Astrocyte (in vitro differentiated cells and primary cell): ENCODE measurements at regions not wholly inside any gene's neighbourhood (a gene's known extent, or its start where the extent isn't known, plus 50 kb on each side); places are given as distances from the start of the nearest gene placed in this dataset.

Source experiments
- DNase-seq: peaks from one replicate; pipeline ENCODE4 v3.0.0-alpha.2; 2010; ENCODE audit warnings: low read depth
- FAIRE-seq: peaks from 2 replicates; lab custom pipeline; 2011; peaks lifted over from hg19 to GRCh38; lab: Jason Lieb, UNC
- H2AFZ ChIP-seq: 2 replicates; pipeline ENCODE4 v1.6.0; 2012; ENCODE audit warnings: low read depth, low read length, inconsistent platforms
- H3K27ac ChIP-seq: 2 replicates; pipeline ENCODE4 v1.5.1; 2011; ENCODE audit warnings: low read depth, low read length, inconsistent platforms
- H3K27me3 ChIP-seq: 2 replicates; pipeline ENCODE4 v1.6.0; 2011; ENCODE audit warnings: low read length, inconsistent platforms; ENCODE audit not compliant: insufficient read depth
- H3K36me3 ChIP-seq: 2 replicates; pipeline ENCODE4 v1.5.1; 2011; ENCODE audit warnings: low read length, inconsistent platforms; ENCODE audit not compliant: insufficient read depth
- H3K4me1 ChIP-seq: 2 replicates; pipeline ENCODE4 v1.5.1; 2011; ENCODE audit warnings: low read length, inconsistent platforms; ENCODE audit not compliant: insufficient read depth
- H3K4me2 ChIP-seq: 2 replicates; pipeline ENCODE4 v1.6.0; 2012; ENCODE audit warnings: low read length, inconsistent platforms
- H3K4me3 ChIP-seq: 2 replicates; pipeline ENCODE4 v1.5.1; 2011; ENCODE audit warnings: low read depth, mild to moderate bottlenecking, low read length, inconsistent platforms; ENCODE audit not compliant: insufficient read depth
- H3K79me2 ChIP-seq: 2 replicates; pipeline ENCODE4 v1.6.0; 2012; ENCODE audit warnings: mild to moderate bottlenecking, low read length, inconsistent platforms; ENCODE audit not compliant: insufficient read depth
- H3K9ac ChIP-seq: 2 replicates; pipeline ENCODE4 v1.6.0; 2012; ENCODE audit warnings: mild to moderate bottlenecking, low read length, inconsistent platforms
- H3K9me3 ChIP-seq: 2 replicates; pipeline ENCODE4 v1.5.1; 2012; ENCODE audit warnings: low read depth, mild to moderate bottlenecking, low read length, inconsistent platforms; ENCODE audit not compliant: insufficient read depth
- H4K20me1 ChIP-seq: 2 replicates; pipeline ENCODE4 v1.6.0; 2012; ENCODE audit warnings: low read length, inconsistent platforms; ENCODE audit not compliant: insufficient read depth
- H3K27ac Mint-ChIP-seq: one replicate; pipeline ENCODE4 v1.8.0; 2021; ENCODE audit warnings: mild to moderate bottlenecking, mixed read lengths; ENCODE audit not compliant: unreplicated experiment
- H3K27me3 Mint-ChIP-seq: one replicate; pipeline ENCODE4 v1.8.0; 2021; ENCODE audit warnings: low read depth, mixed read lengths; ENCODE audit not compliant: unreplicated experiment
- H3K36me3 Mint-ChIP-seq: one replicate; pipeline ENCODE4 v1.8.0; 2021; ENCODE audit warnings: low read depth, mixed read lengths; ENCODE audit not compliant: unreplicated experiment
- H3K4me1 Mint-ChIP-seq: one replicate; pipeline ENCODE4 v1.8.0; 2021; ENCODE audit warnings: low read depth, mixed read lengths; ENCODE audit not compliant: unreplicated experiment
- H3K4me3 Mint-ChIP-seq: one replicate; pipeline ENCODE4 v1.8.0; 2021; ENCODE audit warnings: mild to moderate bottlenecking, moderate library complexity, mixed read lengths; ENCODE audit not compliant: unreplicated experiment
- H3K9me3 Mint-ChIP-seq: one replicate; pipeline ENCODE4 v1.8.0; 2021; ENCODE audit warnings: mild to moderate bottlenecking, mixed read lengths; ENCODE audit not compliant: unreplicated experiment
- CTCF ChIP-seq: IDR thresholded peaks from 2 replicates; pipeline ENCODE4 v1.5.1; 2011; ENCODE audit warnings: low read depth, mild to moderate bottlenecking, inconsistent platforms, low read length, moderate library complexity; ENCODE audit not compliant: insufficient read depth
- EZH2 ChIP-seq: IDR thresholded peaks from 2 replicates; pipeline ENCODE4 v1.6.1; 2012; ENCODE audit warnings: mild to moderate bottlenecking, low read length, inconsistent platforms; ENCODE audit not compliant: insufficient read depth

- Histone ChIP-seq H2AFZ (no peak overlapping the region), H3K4me1 (no peaks in the 10 kb centered on the region), H3K4me3 (no peak overlapping the region), H3K4me2 (no peak overlapping the region), H3K27ac (no peak overlapping the region), H3K79me2 (no peaks in the 10 kb centered on the region), H4K20me1 (no peaks in the 10 kb centered on the region), H3K9me3 (no peaks in the 10 kb centered on the region), H3K9ac (no peak overlapping the region), H3K36me3 (no peaks in the 10 kb centered on the region), H3K27me3 (no peaks in the 10 kb centered on the region)
- Mint-ChIP-seq H3K4me3 (no peak overlapping the region), H3K4me1 (no peaks in the 10 kb centered on the region), H3K27me3 (peaks cover 5% of the 10 kb centered on the region), H3K36me3 (no peaks in the 10 kb centered on the region), H3K27ac (no peak overlapping the region), H3K9me3 (no peaks in the 10 kb centered on the region)
- DNase-seq (no peak), FAIRE-seq (no peak)
- TF ChIP-seq EZH2 (no peak), CTCF (no peak)
Observed at GRCh38 chr2:176979981-176980710, 232.4 kb upstream of the HNRNPA3 start.

DNA sequence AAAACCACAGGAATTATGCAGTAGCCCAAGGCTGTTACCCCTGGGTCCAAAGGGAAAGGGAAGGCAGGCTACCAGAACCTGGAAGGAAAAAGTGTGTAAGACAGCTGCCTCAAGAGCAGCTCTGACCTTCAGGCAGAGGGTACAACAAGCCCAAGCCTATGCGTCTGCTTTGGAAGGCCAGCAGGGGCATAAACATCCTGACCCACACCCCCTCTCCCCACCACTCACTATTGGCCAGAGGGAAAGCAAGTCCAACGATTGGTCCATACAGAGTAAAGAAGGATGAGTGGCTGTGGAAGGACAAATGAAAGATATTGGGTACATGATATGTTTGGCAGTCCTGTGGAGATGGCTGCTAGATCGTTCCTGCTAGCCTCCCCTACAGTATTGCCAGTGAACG lies 227.6 kb upstream of the HNRNPA3 start:
- Histone ChIP-seq H3K27ac (no peak overlapping the region), H3K9me3 (no peaks in the 10 kb centered on the region), H3K4me2 (no peak overlapping the region), H2AFZ (no peak overlapping the region), H3K4me3 (no peak overlapping the region), H4K20me1 (no peaks in the 10 kb centered on the region), H3K36me3 (no peaks in the 10 kb centered on the region), H3K27me3 (no peaks in the 10 kb centered on the region), H3K4me1 (no peaks in the 10 kb centered on the region), H3K79me2 (no peaks in the 10 kb centered on the region), H3K9ac (no peak overlapping the region)
- FAIRE-seq (no peak), DNase-seq (no peak)
- Mint-ChIP-seq H3K36me3 (no peaks in the 10 kb centered on the region), H3K27ac (no peak overlapping the region), H3K4me3 (no peak overlapping the region), H3K4me1 (no peaks in the 10 kb centered on the region), H3K27me3 (peaks cover 2% of the 10 kb centered on the region), H3K9me3 (no peaks in the 10 kb centered on the region)
- TF ChIP-seq EZH2 = no peak
- no peak for TF ChIP-seq CTCF

DNA sequence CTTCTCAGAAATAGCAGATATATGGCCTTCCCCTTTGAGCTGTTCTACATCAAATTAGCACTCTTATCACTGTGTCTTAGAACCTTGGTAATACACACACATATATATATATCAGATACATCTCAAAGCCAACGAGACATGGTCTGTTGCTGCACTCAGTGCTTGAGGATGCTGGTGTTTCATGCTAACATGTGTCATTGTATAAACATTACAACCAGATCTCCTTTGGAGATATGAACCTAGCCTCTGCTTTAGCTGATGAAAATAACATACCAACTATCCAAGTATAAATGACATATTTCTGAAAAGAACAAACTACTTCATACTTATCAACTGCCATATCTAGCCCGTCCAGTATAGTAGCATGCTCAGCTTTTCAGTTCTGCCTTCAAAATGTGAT lies 226.7 kb upstream of the HNRNPA3 start:
- Histone ChIP-seq H4K20me1 (no peaks in the 10 kb centered on the region), H3K4me1 (no peaks in the 10 kb centered on the region), H3K27me3 (no peaks in the 10 kb centered on the region), H3K4me2 (no peak overlapping the region), H3K79me2 (no peaks in the 10 kb centered on the region), H2AFZ (no peak overlapping the region), H3K27ac (no peak overlapping the region), H3K36me3 (no peaks in the 10 kb centered on the region), H3K4me3 (no peak overlapping the region), H3K9ac (no peak overlapping the region), H3K9me3 (no peaks in the 10 kb centered on the region)
- TF ChIP-seq EZH2 = no peak
- no peak for TF ChIP-seq CTCF
- H3K9me3 Mint-ChIP-seq = peaks cover 2% of the 10 kb centered on the region
- H3K4me1 Mint-ChIP-seq = no peaks in the 10 kb centered on the region
- FAIRE-seq = no peak
- no peaks in the 10 kb centered on the region for H3K36me3 Mint-ChIP-seq
- H3K27ac Mint-ChIP-seq = no peak overlapping the region
- no peak overlapping the region for H3K4me3 Mint-ChIP-seq
- peaks cover 2% of the 10 kb centered on the region for H3K27me3 Mint-ChIP-seq
- DNase-seq = no peak
